ENCODE measurements at regions not wholly inside any gene's neighbourhood (a gene's known extent, or its start where the extent isn't known, plus 50 kb on each side); places are given as distances from the start of the nearest gene placed in this dataset.

GRCh38 chr2:104337869-104338268, 516.0 kb upstream of the POU3F3 start:
- TF ChIP-seq CTCF (IDR thresholded peaks at IDR 0.05), result no peak
- no peak for TF ChIP-seq EZH2phosphoT487 (IDR thresholded peaks at IDR 0.05)
- TF ChIP-seq EZH2 (IDR thresholded peaks at IDR 0.05), result no peak

Data from neural progenitor cell (in vitro differentiated cells).